HG03064 (cell line): ENCODE measurements at regions not wholly inside any gene's neighbourhood (a gene's known extent, or its start where the extent isn't known, plus 50 kb on each side); places are given as distances from the start of the nearest gene placed in this dataset.
"Not testable (repeated sequence)": the region's sequence is repeated elsewhere in the genome, so short reads cannot be mapped to it uniquely, and the experiment has no call there.

ENCODE experiments used
- ATAC-seq: cut with Tn5 transposase; IDR thresholded peaks from one replicate; pipeline ENCODE4 v1.9.1; 2021; ENCODE audit warnings: low read depth; ENCODE audit not compliant: unreplicated experiment

DNA sequence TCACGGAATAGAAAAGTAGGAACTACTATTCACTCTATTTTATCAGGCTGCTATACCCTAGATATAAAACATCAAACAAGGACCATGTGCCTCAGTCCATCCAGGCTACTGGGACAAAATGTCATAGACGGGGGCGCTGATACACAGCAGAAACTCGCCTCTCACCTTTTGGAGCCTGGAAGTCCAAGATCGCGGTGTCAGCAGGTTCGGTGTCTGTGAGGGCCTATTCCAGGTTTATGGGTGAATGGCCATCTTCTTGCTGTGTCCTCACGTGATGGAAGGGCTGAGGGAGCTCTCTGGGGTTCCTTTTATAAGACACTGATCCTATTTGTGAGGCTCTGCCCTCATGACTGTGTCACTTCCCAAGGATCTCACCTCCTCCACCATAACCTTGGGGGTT lies 89.5 kb downstream of the DLL1 start:
- ATAC-seq = no peak

GRCh38 chr6:170200458-170200891 lies 90.4 kb downstream of the DLL1 start:
- ATAC-seq = no peak

- no peak for ATAC-seq
Measured at GRCh38 chr6:170199716-170200115, 91.2 kb downstream of the DLL1 start.

DNA sequence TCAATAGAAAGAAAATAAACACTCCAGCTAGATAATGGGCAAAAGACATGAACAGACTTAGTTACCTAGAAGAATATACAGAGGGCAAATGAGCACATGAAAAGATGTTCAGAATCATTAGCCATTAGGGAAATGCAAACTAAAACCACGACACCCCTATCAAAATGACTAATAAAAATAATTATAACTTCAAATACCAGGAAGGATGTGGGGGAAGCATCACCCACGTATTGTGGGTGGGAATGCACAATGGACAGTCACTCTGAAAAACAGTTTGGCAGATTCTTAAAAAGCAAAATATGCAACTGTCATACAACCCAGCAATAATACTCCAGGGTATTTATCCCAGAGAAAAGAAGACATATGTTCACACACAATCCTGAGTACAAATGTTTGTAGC lies 92.6 kb downstream of the DLL1 start:
- ATAC-seq = no peak

DNA sequence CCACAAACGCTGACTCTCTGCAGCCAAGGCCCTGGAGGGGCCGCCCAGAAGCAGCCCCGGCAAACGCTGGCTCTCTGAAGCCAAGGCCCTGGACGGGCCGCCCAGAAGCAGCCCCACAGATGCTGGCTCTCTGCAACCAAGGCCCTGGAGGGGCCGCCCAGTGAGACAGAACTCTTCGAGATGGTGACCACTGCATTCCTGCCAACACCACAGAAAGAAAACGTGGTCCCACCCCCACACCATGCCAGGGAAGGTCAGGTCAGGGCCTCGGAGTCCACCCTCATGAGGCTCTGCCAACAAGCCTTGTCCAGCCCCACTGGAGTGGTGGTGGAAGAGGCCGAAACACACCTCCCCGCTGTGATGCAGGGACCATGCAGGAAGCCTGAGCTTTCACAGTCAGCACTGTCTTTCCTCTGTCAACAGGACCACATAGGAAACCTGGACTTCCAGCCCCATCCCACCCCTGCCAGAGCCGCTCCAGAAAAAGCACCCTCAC lies 97.5 kb downstream of the DLL1 start:
- no peak for ATAC-seq

DNA sequence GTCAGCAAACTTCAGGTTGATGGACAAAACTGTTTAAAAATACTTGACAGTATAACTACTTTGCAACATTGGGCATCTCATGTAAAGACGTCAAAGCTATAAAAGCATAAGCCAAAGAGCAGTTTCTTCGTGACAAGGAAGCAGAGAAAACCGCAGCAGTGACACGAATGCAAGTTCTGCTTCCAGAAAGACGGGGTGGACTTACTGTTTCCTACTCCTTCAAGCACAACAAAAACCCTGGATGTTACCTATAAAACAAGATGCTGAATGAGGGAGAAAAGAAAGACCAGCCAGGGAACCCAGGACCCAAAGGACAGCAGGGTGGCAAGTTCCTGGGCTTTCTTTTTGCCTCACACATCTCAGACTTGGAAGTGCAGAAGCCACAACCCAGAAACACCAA lies 98.0 kb downstream of the DLL1 start:
- no peak for ATAC-seq

GRCh38 chr6:170192101-170192500 lies 98.8 kb downstream of the DLL1 start:
- ATAC-seq = not testable (repeated sequence)

GRCh38 chr6:170190046-170190445 lies 100.8 kb downstream of the DLL1 start:
- no peak for ATAC-seq

DNA sequence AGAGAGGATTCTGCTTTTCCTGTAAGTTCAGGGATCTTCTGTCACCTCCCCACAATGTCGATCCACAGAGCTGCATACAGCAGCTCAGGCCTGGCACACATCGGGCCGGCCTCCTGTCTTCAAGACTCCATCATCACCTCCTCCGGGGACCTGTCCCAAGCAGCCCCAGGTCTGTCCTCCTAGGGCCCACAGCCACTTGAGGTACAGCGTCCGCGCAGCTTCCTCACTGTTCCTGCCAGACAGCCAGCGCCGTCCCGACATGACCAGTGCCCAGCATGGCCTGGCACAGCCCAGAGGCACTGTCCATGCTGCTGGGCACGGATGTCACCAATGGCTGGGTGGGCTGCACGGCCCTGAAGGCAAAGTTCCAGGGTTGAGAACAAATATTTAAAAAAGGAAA lies 101.6 kb downstream of the DLL1 start:
- no peak for ATAC-seq

DNA sequence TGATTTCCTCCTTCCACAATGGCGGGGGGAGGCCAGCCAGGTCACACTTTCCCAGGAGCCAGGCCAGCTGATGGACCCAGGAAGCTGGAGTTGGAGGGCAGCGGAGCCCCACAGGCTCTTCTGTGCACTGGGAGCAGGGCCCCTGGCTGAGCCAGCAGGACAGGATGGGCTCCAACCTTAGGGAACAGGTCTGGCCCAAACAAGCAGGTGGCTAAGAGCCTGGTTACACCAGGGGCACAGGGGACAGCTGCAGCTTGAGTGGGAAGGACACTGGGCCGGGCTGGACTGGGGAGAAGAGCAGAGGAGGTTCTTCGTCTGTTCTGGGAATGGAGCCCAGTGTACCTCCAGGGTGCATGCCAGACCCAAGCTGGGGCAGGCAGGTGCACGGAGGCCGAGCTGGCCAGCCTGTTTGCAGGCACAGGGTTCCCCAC lies 102.3 kb downstream of the DLL1 start:
- no peak for ATAC-seq

DNA sequence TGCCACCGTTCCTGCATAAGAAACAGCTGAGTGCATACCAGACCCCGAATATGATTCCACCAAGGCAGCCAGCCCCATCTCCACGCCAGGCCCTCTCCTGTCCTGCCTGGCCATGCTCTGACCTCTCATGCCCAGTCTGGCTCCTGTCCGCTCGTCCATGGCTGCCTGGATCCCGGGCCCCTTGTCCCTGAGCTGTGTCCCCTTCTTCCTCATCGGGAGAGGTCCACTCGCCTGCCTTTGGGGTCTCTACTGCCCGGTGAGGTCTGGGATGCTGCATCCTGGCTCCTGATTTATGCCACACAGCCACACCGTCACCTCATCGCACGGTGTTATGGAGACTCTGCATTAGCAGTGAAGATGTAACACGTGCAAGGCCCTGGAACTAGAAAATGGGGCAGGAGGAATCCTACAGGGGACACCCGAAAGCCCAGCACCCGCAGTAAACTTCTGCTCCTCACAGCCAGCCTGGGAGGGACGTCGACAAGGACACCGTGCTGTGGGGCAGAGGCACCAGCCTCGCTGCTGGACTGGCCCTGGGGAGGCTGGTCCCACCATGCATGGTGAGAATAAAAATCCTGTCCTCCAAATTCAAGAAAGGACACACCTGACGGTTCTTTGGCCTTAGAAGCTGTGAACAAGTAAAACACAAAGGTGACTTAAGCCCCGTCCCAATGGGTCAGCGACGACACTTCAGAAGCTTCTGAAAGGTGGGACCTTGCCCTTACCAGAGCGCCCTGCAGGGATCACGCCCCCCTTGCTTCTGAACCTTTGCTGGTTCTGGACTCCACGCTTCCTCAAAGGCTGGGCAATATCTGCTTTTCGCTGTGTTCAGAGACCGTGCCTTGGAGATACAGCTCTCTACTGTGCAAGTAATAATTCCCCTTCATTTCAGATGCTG lies 103.0 kb downstream of the DLL1 start:
- no peak for ATAC-seq

DNA sequence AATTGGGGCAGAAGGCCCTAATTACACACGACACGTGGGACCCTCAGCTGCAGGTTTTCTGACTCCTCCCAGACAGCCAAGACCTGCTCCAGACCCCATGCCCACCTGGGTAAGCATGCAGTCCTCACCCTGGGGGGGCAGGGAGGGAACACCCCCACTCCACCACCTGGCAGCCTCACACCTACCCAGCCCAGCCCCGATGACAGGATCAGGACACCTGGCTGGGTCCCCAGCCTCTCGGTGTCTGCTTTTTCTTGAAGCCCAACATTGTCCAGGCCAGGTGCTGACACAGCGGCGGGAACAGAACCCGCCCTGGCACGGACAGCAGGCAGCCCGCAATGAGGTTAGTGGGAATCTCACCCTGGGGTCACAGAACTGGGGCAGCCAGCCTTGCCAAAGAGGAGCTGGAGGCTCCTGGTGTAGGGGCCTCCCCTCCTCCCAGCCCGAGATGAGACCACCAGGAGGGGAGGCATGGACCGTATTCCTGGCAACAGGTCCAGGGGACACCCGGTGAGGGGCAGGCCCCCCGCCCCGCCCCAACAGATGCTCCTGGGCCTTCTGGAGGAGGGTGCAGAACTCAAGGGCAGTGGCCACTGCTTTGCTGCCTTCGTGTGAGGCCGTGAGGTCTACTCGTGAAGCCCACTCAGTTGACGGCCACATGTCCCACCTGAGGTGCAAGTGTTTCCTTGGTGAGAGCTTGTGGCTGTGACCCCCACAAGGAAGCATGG lies 103.8 kb downstream of the DLL1 start:
- ATAC-seq = no peak

GRCh38 chr6:170186006-170186935 lies 104.6 kb downstream of the DLL1 start:
- no peak for ATAC-seq

GRCh38 chr6:170185175-170185978 lies 105.5 kb downstream of the DLL1 start:
- ATAC-seq = no peak

GRCh38 chr6:170184316-170184715 lies 106.6 kb downstream of the DLL1 start:
- no peak for ATAC-seq

- no peak for ATAC-seq
Measured at GRCh38 chr6:170183521-170183920, 107.4 kb downstream of the DLL1 start.

DNA sequence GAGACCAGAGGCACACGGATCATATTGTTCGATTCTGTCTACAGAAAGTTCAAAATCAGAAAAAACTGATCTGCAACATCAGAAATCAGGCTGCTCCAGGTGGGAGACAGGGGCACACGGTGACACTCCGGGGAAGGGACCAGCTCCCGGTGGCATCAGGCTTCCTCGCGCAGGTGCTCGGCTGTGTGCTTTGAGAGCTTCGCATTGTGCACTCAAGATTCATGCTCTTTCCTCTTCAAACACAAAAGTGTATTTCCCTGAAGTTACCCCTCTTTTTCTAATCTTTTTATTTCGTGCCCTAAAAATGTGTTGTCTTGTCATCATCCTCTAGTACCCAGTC lies 108.1 kb downstream of the DLL1 start:
- no peak for ATAC-seq

- ATAC-seq = no peak
Measured at GRCh38 chr6:170182093-170182780, 108.6 kb downstream of the DLL1 start.

DNA sequence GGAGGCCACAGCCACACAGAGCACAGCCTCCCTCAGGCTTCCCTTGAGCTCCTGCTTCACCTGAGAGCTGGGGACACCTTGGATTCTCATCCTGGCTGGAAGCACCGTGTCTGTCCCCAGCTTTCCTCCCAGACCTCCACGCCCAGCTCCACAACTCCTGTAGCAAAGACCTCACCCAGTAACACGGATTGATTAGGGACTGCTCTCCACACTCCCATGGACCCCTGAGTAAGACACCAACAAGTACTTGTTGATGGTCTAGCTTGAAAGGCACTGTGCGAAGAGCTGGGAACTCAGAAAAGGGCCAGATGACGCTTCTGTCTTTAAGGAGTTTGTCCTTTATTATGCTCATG lies 109.6 kb downstream of the DLL1 start:
- ATAC-seq = no peak
